Retinal pigment epithelial cell (primary cell): ENCODE measurements at regions not wholly inside any gene's neighbourhood (a gene's known extent, or its start where the extent isn't known, plus 50 kb on each side); places are given as distances from the start of the nearest gene placed in this dataset.

Experiments
- DNase-seq: peaks from one replicate; pipeline ENCODE4 v3.0.0-alpha.2; 2010; ENCODE audit warnings: low read depth
- H3K4me3 ChIP-seq: 2 replicates; pipeline ENCODE4 v1.5.1; 2011; ENCODE audit warnings: mild to moderate bottlenecking, low read length, control low read depth, moderate library complexity
- TF ChIP-seq, protein P1 (sequence below): conservative IDR thresholded peaks from 2 replicates; pipeline ENCODE4 v1.5.1; 2011; ENCODE audit warnings: low read depth, low read length, control low read depth, inconsistent platforms

GRCh38 chr2:65867446-65867845, 435.0 kb upstream of the SPRED2 start:
- no peak for DNase-seq
- no peak overlapping the region for H3K4me3 ChIP-seq
- TF ChIP-seq, protein P1, sequence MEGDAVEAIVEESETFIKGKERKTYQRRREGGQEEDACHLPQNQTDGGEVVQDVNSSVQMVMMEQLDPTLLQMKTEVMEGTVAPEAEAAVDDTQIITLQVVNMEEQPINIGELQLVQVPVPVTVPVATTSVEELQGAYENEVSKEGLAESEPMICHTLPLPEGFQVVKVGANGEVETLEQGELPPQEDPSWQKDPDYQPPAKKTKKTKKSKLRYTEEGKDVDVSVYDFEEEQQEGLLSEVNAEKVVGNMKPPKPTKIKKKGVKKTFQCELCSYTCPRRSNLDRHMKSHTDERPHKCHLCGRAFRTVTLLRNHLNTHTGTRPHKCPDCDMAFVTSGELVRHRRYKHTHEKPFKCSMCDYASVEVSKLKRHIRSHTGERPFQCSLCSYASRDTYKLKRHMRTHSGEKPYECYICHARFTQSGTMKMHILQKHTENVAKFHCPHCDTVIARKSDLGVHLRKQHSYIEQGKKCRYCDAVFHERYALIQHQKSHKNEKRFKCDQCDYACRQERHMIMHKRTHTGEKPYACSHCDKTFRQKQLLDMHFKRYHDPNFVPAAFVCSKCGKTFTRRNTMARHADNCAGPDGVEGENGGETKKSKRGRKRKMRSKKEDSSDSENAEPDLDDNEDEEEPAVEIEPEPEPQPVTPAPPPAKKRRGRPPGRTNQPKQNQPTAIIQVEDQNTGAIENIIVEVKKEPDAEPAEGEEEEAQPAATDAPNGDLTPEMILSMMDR = no peak

GRCh38 chr2:65866148-65866547, 433.7 kb upstream of the SPRED2 start:
- H3K4me3 ChIP-seq = no peak overlapping the region
- TF ChIP-seq, protein P1 = no peak
- no peak for DNase-seq

DNA sequence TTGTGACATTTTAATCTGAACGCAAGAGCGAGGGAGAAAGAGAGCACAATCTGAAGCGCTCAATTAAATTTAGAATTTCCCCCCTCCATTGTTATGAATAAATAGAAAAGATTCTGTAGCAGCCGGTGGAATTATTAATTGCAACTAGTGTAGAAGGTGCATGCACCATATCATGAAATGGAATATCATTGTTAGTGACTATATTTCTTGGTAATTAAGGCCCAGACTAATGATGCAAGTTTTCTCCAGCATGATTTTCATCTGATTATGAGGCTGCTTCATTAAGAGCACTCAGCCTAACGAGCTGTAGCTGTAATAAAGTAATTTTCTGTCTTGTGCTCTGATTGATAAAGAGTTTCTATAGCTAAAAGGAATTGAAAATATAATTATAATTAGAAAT, 432.2 kb upstream of the SPRED2 start:
- TF ChIP-seq, protein P1 = no peak
- no peak overlapping the region for H3K4me3 ChIP-seq
- DNase-seq = no peak

DNA sequence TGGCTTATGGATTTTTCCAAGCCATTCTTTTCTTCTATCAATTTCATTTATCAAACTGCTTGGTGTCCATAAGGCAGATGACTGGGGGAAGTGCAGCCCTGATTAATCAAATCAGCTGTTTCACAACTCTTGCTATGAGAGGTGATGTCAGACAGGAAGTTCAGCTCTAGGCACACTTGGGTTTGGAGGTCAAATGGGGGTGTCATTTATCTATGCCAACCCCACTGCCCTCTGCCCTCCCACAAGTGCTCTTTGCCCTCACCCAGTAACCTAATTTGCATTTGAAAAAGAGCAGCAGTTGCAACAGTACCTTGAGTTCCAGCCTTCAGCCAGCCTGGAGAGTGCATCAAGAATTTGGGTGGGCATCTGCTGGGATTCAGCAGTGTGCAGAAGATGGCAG, 431.3 kb upstream of the SPRED2 start:
- TF ChIP-seq, protein P1 = no peak
- no peak for DNase-seq
- no peak overlapping the region for H3K4me3 ChIP-seq

DNA sequence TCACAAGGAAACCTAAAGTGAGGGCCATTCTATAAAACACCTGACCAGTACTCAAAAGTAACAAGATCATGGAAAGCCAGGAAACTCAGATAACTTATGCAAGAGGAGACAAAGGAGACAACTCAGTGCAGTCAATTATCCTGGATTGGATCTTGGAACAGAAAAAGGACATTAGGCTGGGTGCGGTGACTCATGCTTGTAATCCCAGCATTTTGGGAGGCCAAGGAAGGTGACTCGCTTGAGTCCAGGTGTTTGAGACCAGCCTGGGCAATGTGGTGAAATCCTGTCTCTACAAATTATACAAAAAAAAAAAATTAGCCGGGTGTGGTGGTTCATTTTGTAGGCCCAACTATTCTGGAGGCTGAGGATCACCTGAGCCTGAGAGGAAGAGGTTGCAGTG, 424.5 kb upstream of the SPRED2 start:
- TF ChIP-seq, protein P1 = no peak
- no peak for DNase-seq
- no peak overlapping the region for H3K4me3 ChIP-seq

DNA sequence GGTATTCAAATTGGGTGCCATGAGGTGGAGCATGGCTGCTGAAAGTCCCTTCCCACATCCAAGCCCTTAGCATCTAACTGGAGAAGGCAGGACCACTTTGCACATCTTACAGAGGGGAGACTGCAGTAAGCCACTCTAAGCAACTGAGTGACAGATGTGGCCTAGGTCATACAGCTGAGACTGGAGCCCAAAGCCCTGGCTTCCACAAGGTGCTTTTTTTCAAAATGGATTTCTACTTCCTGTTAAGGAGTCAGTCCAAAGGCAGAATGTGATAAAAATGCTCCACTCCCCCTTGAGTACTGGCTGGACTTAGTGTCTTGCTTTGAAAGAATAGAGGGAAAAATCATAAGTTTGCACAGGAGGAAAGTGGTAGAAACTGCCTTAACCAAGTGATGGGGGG, 424.0 kb upstream of the SPRED2 start:
- DNase-seq = no peak
- TF ChIP-seq, protein P1 = no peak
- H3K4me3 ChIP-seq = no peak overlapping the region

DNA sequence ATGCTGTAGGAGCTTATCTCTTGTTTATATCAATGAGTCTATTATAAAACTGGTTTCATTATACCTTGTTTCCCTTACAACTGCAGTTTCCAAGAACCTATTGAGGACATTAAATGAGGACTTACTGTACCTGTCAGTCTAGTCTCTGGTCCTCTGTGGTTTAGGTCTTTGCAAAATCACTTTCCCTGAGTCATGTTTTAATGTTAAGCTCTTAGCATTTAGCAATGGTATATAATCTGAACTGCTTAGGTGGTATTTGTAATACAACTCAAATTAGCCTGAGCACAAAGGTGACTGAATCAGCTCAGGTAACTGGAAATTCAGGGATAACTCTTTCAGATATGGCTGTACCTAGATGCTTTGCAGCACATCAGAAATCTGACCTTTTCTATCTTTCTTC, 418.3 kb upstream of the SPRED2 start:
- TF ChIP-seq, protein P1 = no peak
- H3K4me3 ChIP-seq = no peak overlapping the region
- no peak for DNase-seq
